Hepatocyte (in vitro differentiated cells): ENCODE measurements at regions not wholly inside any gene's neighbourhood (a gene's known extent, or its start where the extent isn't known, plus 50 kb on each side); places are given as distances from the start of the nearest gene placed in this dataset.

Experiments used
- CTCF ChIP-seq: fragments of 200-600 bp; sonication (generic); IDR thresholded peaks from 2 replicates; pipeline ENCODE4 v1.5.1; 2016; ENCODE audit warnings: antibody characterized with exemption, mild to moderate bottlenecking; ENCODE audit not compliant: poor library complexity
- EZH2 ChIP-seq: fragments of 200-600 bp; sonication (generic); IDR thresholded peaks from 2 replicates; pipeline ENCODE4 v1.6.1; 2016; ENCODE audit warnings: antibody characterized with exemption, mild to moderate bottlenecking, borderline replicate concordance

GRCh38 chr14:27995691-27996090 lies 770.9 kb upstream of the FOXG1 start:
- TF ChIP-seq CTCF (no peak), EZH2 (no peak)
